Erythroblast (primary cell): ENCODE measurements at regions not wholly inside any gene's neighbourhood (a gene's known extent, or its start where the extent isn't known, plus 50 kb on each side); places are given as distances from the start of the nearest gene placed in this dataset.
"Not testable (repeated sequence)": the region's sequence is repeated elsewhere in the genome, so short reads cannot be mapped to it uniquely, and the experiment has no call there.

Source experiments
- DNase-seq, 2 experiments: peaks; one replicate each; lab custom pipeline; 2025; lab: John Stamatoyannopoulos, UW
- GATA1 ChIP-seq: IDR thresholded peaks from 2 replicates; pipeline ENCODE4 v1.6.1; 2011; ENCODE audit warnings: low read depth, mild to moderate bottlenecking, control low read depth, low read length, moderate library complexity
- POLR2A ChIP-seq: IDR thresholded peaks from 2 replicates; pipeline ENCODE4 v1.6.1; 2011; ENCODE audit warnings: mild to moderate bottlenecking, low read length

GRCh38 chr1:59212706-59213105 lies 84.2 kb upstream of the FGGY start:
- no peak for DNase-seq
- TF ChIP-seq POLR2A (no peak), GATA1 (no peak)

- DNase-seq, result no peak
- no peak for TF ChIP-seq POLR2A
- no peak for TF ChIP-seq GATA1
Observed at GRCh38 chr1:59214248-59215208, 82.4 kb upstream of the FGGY start.

- DNase-seq, result no peak
- no peak for TF ChIP-seq GATA1
- TF ChIP-seq POLR2A, result no peak
Observed at GRCh38 chr1:59215766-59216291, 81.1 kb upstream of the FGGY start.

- not testable (repeated sequence) for DNase-seq
Observed at GRCh38 chr1:59217439-59217838, 79.5 kb upstream of the FGGY start.

- DNase-seq, result no peak
- TF ChIP-seq POLR2A, result no peak
- TF ChIP-seq GATA1, result no peak
Observed at GRCh38 chr1:59218521-59219236, 78.2 kb upstream of the FGGY start.

GRCh38 chr1:59219916-59220315 lies 77.0 kb upstream of the FGGY start:
- TF ChIP-seq POLR2A (no peak), GATA1 (no peak)
- DNase-seq, result no peak

GRCh38 chr1:59220356-59220755 lies 76.5 kb upstream of the FGGY start:
- no peak for DNase-seq
- TF ChIP-seq GATA1 (no peak), POLR2A (no peak)

GRCh38 chr1:59223198-59223597 lies 73.7 kb upstream of the FGGY start:
- TF ChIP-seq POLR2A, result no peak
- TF ChIP-seq GATA1, result no peak
- no peak for DNase-seq

- no peak for TF ChIP-seq POLR2A
- TF ChIP-seq GATA1, result no peak
- DNase-seq, result no peak
Observed at GRCh38 chr1:59223989-59224634, 72.8 kb upstream of the FGGY start.

GRCh38 chr1:59225594-59226316 lies 71.1 kb upstream of the FGGY start:
- no peak for TF ChIP-seq GATA1
- no peak for TF ChIP-seq POLR2A
- no peak for DNase-seq

- DNase-seq, result no peak
- TF ChIP-seq POLR2A, result no peak
- TF ChIP-seq GATA1, result no peak
Observed at GRCh38 chr1:59229138-59229537, 67.8 kb upstream of the FGGY start.

- no peak for DNase-seq
- TF ChIP-seq GATA1 (no peak), POLR2A (no peak)
Observed at GRCh38 chr1:59230622-59231021, 66.3 kb upstream of the FGGY start.

GRCh38 chr1:59232216-59232615 lies 64.7 kb upstream of the FGGY start:
- DNase-seq, result no peak
- no peak for TF ChIP-seq POLR2A

- TF ChIP-seq GATA1 (no peak), POLR2A (no peak)
- DNase-seq, result no peak
Observed at GRCh38 chr1:59233444-59233843, 63.5 kb upstream of the FGGY start.
